A549 (cell line): ENCODE measurements at regions not wholly inside any gene's neighbourhood (a gene's known extent, or its start where the extent isn't known, plus 50 kb on each side); places are given as distances from the start of the nearest gene placed in this dataset.

Experiments
- ATAC-seq, 2 experiments: fragments of 200-7000 bp in 1 of 2; fragments of >200 bp in 1 of 2; cut with Nextera tagmentation in 1 of 2; cut with Tn5 transposase in 1 of 2; 3 replicates each; pipeline versions ENCODE4 v1.8.0 to v1.9.1; 2018 to 2020; ENCODE audit warnings: mild to moderate bottlenecking in 1 of 2, moderate library complexity in 1 of 2
- CTCF ChIA-PET: fragments of 300-600 bp; sonication (Branson Sonifier 250); formaldehyde crosslinking; extraction: SDS; loops from one replicate; lab custom pipeline; 2021; ENCODE audit warnings: antibody characterized with exemption, inconsistent platforms; lab: Yijun Ruan, JAX
- POLR2A ChIA-PET: fragments of 350-600 bp; formaldehyde crosslinking; extraction: SDS; loops from one replicate; lab custom pipeline; 2021; ENCODE audit warnings: antibody characterized with exemption, inconsistent platforms; lab: Yijun Ruan, JAX
- DNase-seq, 2 experiments: peaks; one replicate each; pipeline versions ENCODE4 v3.0.0 to v3.0.0-alpha.2; 2011 to 2016; ENCODE audit warnings: low read depth in 1 of 2, low spot score in 1 of 2
- FAIRE-seq: peaks from 2 replicates; lab custom pipeline; 2011; peaks lifted over from hg19 to GRCh38; lab: Jason Lieb, UNC
- H3K27ac ChIP-seq, 2 experiments: fragments of >200 bp; sonication (Bioruptor Twin); formaldehyde crosslinking; 3 replicates each; pipeline ENCODE4 v1.5.1; 2016 to 2017
- H3K4me1 ChIP-seq: fragments of >200 bp; sonication (Bioruptor Twin); formaldehyde crosslinking; 3 replicates; pipeline ENCODE4 v1.6.1; 2016
- H3K4me2 ChIP-seq: fragments of >200 bp; sonication (Bioruptor Twin); formaldehyde crosslinking; 3 replicates; pipeline ENCODE4 v1.6.1; 2016
- H3K4me3 ChIP-seq: fragments of >200 bp; sonication (Bioruptor Twin); formaldehyde crosslinking; 3 replicates; pipeline ENCODE4 v1.5.1; 2016
- H3K9me3 ChIP-seq: fragments of >200 bp; sonication (Bioruptor Twin); formaldehyde crosslinking; 3 replicates; pipeline ENCODE4 v1.6.1; 2016
- BHLHE40 ChIP-seq: IDR thresholded peaks from 2 replicates; pipeline ENCODE4 v1.6.1; 2012; ENCODE audit warnings: low read depth, low read length, inconsistent platforms
- CBX2 ChIP-seq: fragments of 200-600 bp; sonication (generic); IDR thresholded peaks from 2 replicates; pipeline ENCODE4 v1.6.1; 2016; ENCODE audit warnings: low read depth, mild to moderate bottlenecking, borderline replicate concordance
- CTCF ChIP-seq: fragments of >200 bp; sonication (Bioruptor Twin); formaldehyde crosslinking; IDR thresholded peaks from 3 replicates; pipeline ENCODE4 v1.5.1; 2016
- FOXS1 ChIP-seq: fragments of 250-450 bp; sonication (Bioruptor Pico); IDR thresholded peaks from 2 replicates; pipeline ENCODE4 v1.5.0; 2020; ENCODE audit warnings: mild to moderate bottlenecking, moderate library complexity
- HOXA7 ChIP-seq: fragments of 250-450 bp; sonication (Bioruptor Pico); IDR thresholded peaks from 2 replicates; pipeline ENCODE4 v1.5.0; 2020; ENCODE audit warnings: mild to moderate bottlenecking, moderate library complexity
- HOXB5 ChIP-seq: fragments of 250-450 bp; sonication (Bioruptor Pico); IDR thresholded peaks from 2 replicates; pipeline ENCODE4 v1.5.0; 2020; ENCODE audit warnings: mild to moderate bottlenecking, moderate library complexity
- JUNB ChIP-seq: fragments of >200 bp; sonication (Bioruptor Twin); formaldehyde crosslinking; IDR thresholded peaks from 2 replicates; pipeline ENCODE4 v1.6.1; 2016
- KDM1A ChIP-seq: fragments of 200-600 bp; sonication (generic); IDR thresholded peaks from 2 replicates; pipeline ENCODE4 v1.6.1; 2016; ENCODE audit warnings: low read depth, mild to moderate bottlenecking
- MAX ChIP-seq: IDR thresholded peaks from 2 replicates; pipeline ENCODE4 v1.6.1; 2012
- MAZ ChIP-seq: fragments of 150-350 bp; IDR thresholded peaks from 2 replicates; pipeline ENCODE4 v1.6.1; 2014; ENCODE audit warnings: antibody characterized with exemption, low read depth, low read length, borderline replicate concordance
- POLR2AphosphoS2 ChIP-seq: conservative IDR thresholded peaks from 2 replicates; pipeline ENCODE4 v1.6.1; 2012; ENCODE audit warnings: low read length, improper control_type of control experiment, inconsistent platforms
- RAD21 ChIP-seq, 2 experiments: fragments of >200 bp in 1 of 2; sonication (Bioruptor Twin) in 1 of 2; formaldehyde crosslinking in 1 of 2; IDR thresholded peaks in 1 of 2; conservative IDR thresholded peaks in 1 of 2; 2 replicates in 1 of 2; 3 replicates in 1 of 2; pipeline ENCODE4 v1.6.1; 2012 to 2018; ENCODE audit warnings: inconsistent platforms in 1 of 2
- RCOR1 ChIP-seq: fragments of 150-350 bp; IDR thresholded peaks from 2 replicates; pipeline ENCODE4 v1.6.1; 2014; ENCODE audit warnings: antibody characterized with exemption, low read length, low read depth
- RFX5 ChIP-seq: fragments of 450-650 bp; IDR thresholded peaks from 2 replicates; pipeline ENCODE4 v1.7.1; 2014; ENCODE audit warnings: antibody characterized with exemption, mild to moderate bottlenecking, moderate library complexity
- RNF2 ChIP-seq: fragments of 200-600 bp; sonication (generic); IDR thresholded peaks from 2 replicates; pipeline ENCODE4 v1.6.1; 2016; ENCODE audit warnings: low read depth, mild to moderate bottlenecking, antibody characterized with exemption, moderate library complexity, borderline replicate concordance
- TFCP2L1 ChIP-seq: fragments of 250-450 bp; sonication (Bioruptor Pico); IDR thresholded peaks from 2 replicates; pipeline ENCODE4 v1.5.0; 2021; ENCODE audit warnings: mild to moderate bottlenecking
- TP53 ChIP-seq: fragments of 250-450 bp; sonication (Bioruptor Pico); IDR thresholded peaks from 2 replicates; pipeline ENCODE4 v1.5.0; 2021; ENCODE audit warnings: mild to moderate bottlenecking, moderate library complexity
- USF2 ChIP-seq: fragments of 450-650 bp; IDR thresholded peaks from 2 replicates; pipeline ENCODE4 v1.6.1; 2014; ENCODE audit warnings: antibody characterized with exemption
- ZSCAN20 ChIP-seq: fragments of 250-450 bp; sonication (Bioruptor Pico); IDR thresholded peaks from 2 replicates; pipeline ENCODE4 v1.8.0; 2022; ENCODE audit warnings: mild to moderate bottlenecking, moderate library complexity
- WGBS: methylation state at CpG from one replicate; pipeline ENCODE4 v1.1.6; 2017; ENCODE audit errors: missing lambda C conversion rate; 5-methylcytosine and 5-hydroxymethylcytosine counted together

GRCh38 chr21:14826630-14827029 lies 238.2 kb downstream of the NRIP1 start (continued):
- TF ChIP-seq CTCF (no peak), TP53 (CRISPR knock-in tag) (no peak)
- TF ChIP-seq, all 56 proteins: peak for 0

GRCh38 chr21:14825514-14825974 lies 239.3 kb downstream of the NRIP1 start:
- CTCF ChIA-PET, result no interaction called here
- H3K27ac ChIP-seq, result no peak overlapping the region
- no peak for ATAC-seq
- no peaks in the 10 kb centered on the region for H3K4me1 ChIP-seq
- no peak for TF ChIP-seq MAZ
- no peak for TF ChIP-seq BHLHE40
- TF ChIP-seq FOXS1 (CRISPR knock-in tag), result no peak
- TF ChIP-seq MAX, result no peak
- TF ChIP-seq RFX5, result no peak
- no peak for TF ChIP-seq POLR2AphosphoS2
- TF ChIP-seq KDM1A, result no peak
- no peak for TF ChIP-seq RAD21 (conservative IDR thresholded peaks at IDR 0.05 in 1 of 2, IDR thresholded peaks at IDR 0.05 in 1 of 2)
- TF ChIP-seq JUNB, result no peak
- TF ChIP-seq RNF2, result no peak
- no peak for TF ChIP-seq CTCF
- no peak for TF ChIP-seq ZSCAN20 (CRISPR knock-in tag)
- TF ChIP-seq HOXA7, result no peak
- TF ChIP-seq TFCP2L1 (CRISPR knock-in tag), result no peak
- no peak for TF ChIP-seq USF2
- TF ChIP-seq CBX2, result no peak
- no peak for TF ChIP-seq RCOR1
- TF ChIP-seq, all 56 proteins: peak for 0
- Histone ChIP-seq H3K4me2 (no peak overlapping the region), H3K4me3 (no peak overlapping the region), H3K9me3 (no peaks in the 10 kb centered on the region)
- DNase-seq (no peak), FAIRE-seq (no peak)
- 70% methylated on average over 3 of the region's 3 CpGs for WGBS
- POLR2A ChIA-PET, result no interaction called here

GRCh38 chr21:14824126-14824525 lies 240.7 kb downstream of the NRIP1 start:
- WGBS, result 80% methylated on average over 3 of the region's 3 CpGs
- H3K9me3 ChIP-seq, result no peaks in the 10 kb centered on the region

More at GRCh38 chr21:14824126-14824525, 240.7 kb downstream of the NRIP1 start:
- no peak overlapping the region for H3K4me2 ChIP-seq
- no peaks in the 10 kb centered on the region for H3K4me1 ChIP-seq
- FAIRE-seq (no peak), DNase-seq (no peak)
- H3K27ac ChIP-seq, result no peak overlapping the region
- H3K4me3 ChIP-seq, result no peak overlapping the region
- CTCF ChIA-PET, result no interaction called here
- no peak for TF ChIP-seq HOXB5
- TF ChIP-seq, all 56 proteins: peak for 0
- ATAC-seq, result no peak
- POLR2A ChIA-PET, result no interaction called here
